Stimulated activated effector memory CD8-positive, alpha-beta T cell treated with anti-CD3 and anti-CD28 coated beads, Interleukin-12 subunit alpha, Interleukin-12 subunit beta, amount 100 ng/mL, for 72 hours (primary cell): ENCODE measurements at regions not wholly inside any gene's neighbourhood (a gene's known extent, or its start where the extent isn't known, plus 50 kb on each side); places are given as distances from the start of the nearest gene placed in this dataset.
"Not testable (repeated sequence)": the region's sequence is repeated elsewhere in the genome, so short reads cannot be mapped to it uniquely, and the experiment has no call there.

Source experiments
- ATAC-seq: fragments of 150-1000 bp; cut with Tn5 transposase; 2 replicates; pipeline ENCODE4 v1.10.0; 2021
- DNase-seq, 2 donors: peaks; one replicate each; pipeline ENCODE4 v3.0.0; 2021 to 2022; ENCODE audit warnings: low spot score in 2 of 2
- H3K27ac Mint-ChIP-seq: one replicate; pipeline ENCODE4 v1.8.0; 2022; ENCODE audit warnings: mild to moderate bottlenecking, mixed read lengths
- H3K36me3 Mint-ChIP-seq: one replicate; pipeline ENCODE4 v1.8.0; 2022; ENCODE audit warnings: mild to moderate bottlenecking, mixed read lengths
- H3K4me1 Mint-ChIP-seq: one replicate; pipeline ENCODE4 v1.8.0; 2022; ENCODE audit warnings: mixed read lengths
- H3K4me3 Mint-ChIP-seq: one replicate; pipeline ENCODE4 v1.8.0; 2022; ENCODE audit warnings: mild to moderate bottlenecking, mixed read lengths
- H3K9me3 Mint-ChIP-seq: one replicate; pipeline ENCODE4 v1.8.0; 2022; ENCODE audit warnings: mixed read lengths

DNA sequence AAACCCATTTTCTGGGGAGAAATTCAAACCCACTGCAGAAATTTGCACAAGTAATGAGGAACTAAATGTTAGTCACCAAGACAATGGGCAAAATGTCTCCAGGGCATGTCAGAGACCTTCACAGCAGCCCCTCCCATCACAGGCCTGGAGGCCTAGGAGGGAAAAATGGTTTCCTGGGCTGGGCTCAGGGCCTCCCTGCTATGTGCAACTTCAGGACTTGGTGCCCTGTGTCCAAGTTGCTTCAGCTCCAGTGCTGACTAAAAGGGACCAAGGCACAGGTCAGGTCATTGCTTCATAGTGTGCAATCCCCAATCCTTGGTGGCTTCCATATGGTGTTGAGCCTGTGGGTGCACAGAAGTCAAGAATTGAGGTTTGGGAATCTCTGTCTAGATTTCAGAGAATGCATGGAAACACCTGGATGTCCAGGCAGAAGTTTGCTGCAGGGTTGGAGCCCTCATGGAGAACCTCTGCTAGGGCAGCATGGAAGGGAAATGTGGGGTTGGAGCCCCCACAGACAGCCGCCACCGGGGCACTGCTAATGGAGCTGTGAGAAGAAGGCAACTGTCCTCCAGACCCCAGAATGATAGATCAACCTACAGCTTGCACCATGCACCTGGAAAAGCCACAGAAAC, 358.2 kb upstream of the C1orf174 start:
- not testable (repeated sequence) for DNase-seq, ATAC-seq, H3K36me3 Mint-ChIP-seq, H3K27ac Mint-ChIP-seq, H3K4me1 Mint-ChIP-seq, H3K4me3 Mint-ChIP-seq, H3K9me3 Mint-ChIP-seq

DNA sequence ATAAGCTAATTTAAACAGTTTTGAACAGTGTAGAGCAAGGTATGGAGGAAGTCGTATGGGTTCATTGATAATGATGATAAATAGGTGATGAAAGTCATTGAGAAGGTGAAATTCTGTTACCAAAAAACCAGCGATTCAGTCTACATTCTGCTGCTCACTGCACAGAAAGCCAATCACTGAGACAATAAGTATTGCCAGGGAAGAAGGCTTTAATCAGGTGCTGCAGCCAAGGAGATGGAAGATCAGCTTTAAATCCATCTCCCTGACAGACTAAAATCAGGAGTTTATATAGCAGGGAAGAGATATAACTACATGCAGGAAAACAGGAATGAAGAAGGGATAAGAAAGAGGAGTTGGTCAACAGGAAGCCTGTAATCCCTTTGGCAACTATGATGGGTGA, 361.3 kb upstream of the C1orf174 start:
- Mint-ChIP-seq H3K4me3 (no peak overlapping the region), H3K9me3 (peaks cover 9% of the 10 kb centered on the region), H3K4me1 (no peaks in the 10 kb centered on the region), H3K36me3 (no peaks in the 10 kb centered on the region), H3K27ac (no peak overlapping the region)
- DNase-seq: no peak
- ATAC-seq: no peak

DNA sequence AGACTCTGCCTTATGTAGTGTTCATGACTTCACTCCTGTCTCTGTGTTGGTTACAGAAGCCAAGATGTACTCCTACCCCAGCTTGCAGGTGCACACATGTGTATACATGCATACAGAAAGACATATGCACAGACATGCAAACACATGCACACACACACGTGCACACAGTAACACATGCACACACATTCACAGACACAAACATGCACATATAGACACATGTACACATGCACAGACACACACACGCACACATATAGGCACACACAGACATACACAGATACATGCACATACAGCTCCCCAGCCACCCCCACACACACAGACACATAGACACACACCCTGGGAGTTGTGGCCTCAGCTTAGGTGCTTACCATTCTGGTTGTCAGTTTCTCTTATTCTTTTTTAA, 362.6 kb upstream of the C1orf174 start:
- Mint-ChIP-seq H3K4me3 (no peak overlapping the region), H3K36me3 (no peaks in the 10 kb centered on the region), H3K4me1 (no peaks in the 10 kb centered on the region), H3K9me3 (peaks cover 7% of the 10 kb centered on the region), H3K27ac (no peak overlapping the region)
- DNase-seq (no peak), ATAC-seq (no peak)

DNA sequence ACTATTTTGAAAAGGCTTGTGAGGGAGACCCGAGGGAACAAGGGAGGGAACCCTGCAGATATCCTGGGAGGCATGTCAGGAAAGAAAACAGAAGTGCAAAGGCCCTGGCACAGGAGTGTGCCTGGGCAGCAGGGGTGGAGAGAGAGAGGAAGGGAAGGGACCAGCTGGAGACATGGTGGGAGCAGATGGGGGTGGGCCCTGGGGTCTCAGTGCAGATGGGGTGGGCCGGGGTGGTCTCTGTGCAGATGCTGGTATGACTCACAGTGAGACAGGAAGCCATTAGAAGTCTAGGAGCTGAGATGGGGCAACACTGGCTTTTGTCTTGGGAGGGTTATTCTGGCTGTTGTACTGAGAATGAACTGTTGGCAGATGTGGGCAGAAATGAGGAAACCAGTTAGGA, 363.6 kb upstream of the C1orf174 start:
- no peak overlapping the region for H3K27ac Mint-ChIP-seq
- no peak for ATAC-seq

DNA sequence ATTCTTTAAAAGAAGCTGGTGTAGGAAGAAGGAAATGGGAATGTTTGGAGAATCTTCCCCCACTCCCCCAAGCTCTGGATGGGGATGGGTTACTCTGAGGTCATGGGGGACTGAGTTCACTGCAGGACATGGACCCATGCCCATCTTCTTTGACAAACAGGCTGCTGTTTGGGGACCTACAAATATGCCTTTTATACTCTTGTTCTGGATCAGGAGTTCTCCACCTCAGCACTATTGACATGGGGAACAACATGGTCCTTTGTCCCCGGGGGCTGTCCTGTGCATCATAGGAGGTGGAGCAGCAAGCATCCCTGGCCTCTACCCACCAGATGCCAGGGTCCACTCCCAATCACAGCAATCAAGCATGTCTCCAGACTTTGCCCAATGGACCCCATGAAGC, 365.8 kb upstream of the C1orf174 start:
- no peak for ATAC-seq

More for the DNA sequence above, 363.6 kb upstream of the C1orf174 start:
- Mint-ChIP-seq H3K36me3 (no peaks in the 10 kb centered on the region), H3K4me3 (no peak overlapping the region), H3K4me1 (no peaks in the 10 kb centered on the region), H3K9me3 (peaks cover 3% of the 10 kb centered on the region)
- no peak for DNase-seq

DNA sequence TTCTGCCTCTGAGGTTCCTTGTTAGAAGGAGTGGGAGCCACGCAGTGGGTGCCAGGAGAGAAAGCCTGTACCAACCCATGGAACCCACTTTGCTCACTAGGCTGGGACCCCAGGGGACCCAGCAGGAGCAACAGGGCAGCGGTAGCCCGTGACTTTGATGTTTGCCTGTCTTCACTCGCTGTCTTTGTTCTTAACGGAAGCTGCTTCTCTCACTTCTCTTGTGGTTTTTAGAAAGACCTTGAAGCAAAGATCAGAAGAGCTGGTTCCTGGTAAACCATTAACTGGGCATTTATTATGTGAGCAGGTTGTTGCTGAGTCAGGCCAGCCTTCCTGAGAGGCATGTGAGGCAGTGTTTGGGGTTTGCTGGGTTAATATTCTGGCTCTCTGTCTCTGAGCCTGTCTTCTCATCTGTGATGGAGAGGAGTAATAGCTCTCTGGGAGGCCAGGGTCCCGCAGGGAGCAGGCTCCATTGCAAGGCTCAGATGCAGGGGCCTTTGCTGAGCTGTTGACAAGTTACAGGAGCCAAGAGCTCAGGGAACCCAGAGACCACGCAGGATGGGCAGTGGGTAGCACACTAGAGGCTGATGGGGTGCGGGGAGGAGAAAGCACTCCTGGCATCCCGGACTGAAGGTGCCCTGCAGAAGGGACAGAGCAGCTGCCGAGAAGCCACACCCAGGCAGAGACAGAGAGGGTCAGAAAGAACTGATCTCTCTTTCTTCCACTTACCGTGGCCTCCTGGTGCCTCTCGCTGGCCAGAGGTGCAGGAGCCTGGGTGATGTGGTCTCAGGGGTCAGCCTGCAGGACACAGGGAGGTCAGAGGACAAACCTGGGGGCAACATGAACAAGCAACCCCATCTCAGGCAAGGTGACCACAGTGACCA, 367.5 kb upstream of the C1orf174 start:
- H3K27ac Mint-ChIP-seq: no peak overlapping the region
- DNase-seq (no peak), ATAC-seq (no peak)
- H3K36me3 Mint-ChIP-seq: no peaks in the 10 kb centered on the region
- H3K4me1 Mint-ChIP-seq: no peaks in the 10 kb centered on the region
- no peaks in the 10 kb centered on the region for H3K9me3 Mint-ChIP-seq
- no peak overlapping the region for H3K4me3 Mint-ChIP-seq

More for the DNA sequence above, 365.8 kb upstream of the C1orf174 start:
- DNase-seq: no peak
- Mint-ChIP-seq H3K4me3 (no peak overlapping the region), H3K4me1 (no peaks in the 10 kb centered on the region), H3K27ac (no peak overlapping the region), H3K36me3 (no peaks in the 10 kb centered on the region), H3K9me3 (no peaks in the 10 kb centered on the region)

DNA sequence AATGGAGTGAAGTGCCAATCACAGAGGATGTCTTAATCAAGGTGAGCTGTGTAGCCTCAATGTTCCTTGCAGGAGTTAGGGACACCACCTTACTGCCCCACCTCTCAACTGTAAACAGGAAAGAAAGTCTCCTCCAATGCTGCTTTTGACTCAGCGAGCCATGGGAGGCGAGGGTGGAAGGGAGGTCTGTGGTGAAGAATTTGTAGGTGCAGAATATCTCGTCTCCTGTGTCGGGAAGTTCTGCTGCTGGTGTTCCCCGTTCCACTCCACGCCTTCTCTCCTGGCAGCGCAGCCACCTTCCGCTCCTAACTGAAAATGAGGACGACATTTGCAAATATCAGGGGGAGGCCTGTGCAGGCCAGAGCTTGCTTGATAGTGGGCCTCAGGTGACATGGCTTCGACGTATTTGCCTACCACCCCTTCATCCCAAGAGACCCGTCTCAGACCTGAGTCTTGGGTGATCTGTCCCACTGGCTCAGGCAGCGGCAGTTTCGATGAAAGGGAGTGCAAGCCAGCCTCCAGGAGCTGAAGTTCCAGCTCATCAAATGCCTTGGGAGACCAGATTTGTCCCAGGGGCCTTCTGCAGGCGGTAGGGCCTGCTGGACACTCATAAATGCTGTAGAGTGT, 368.3 kb upstream of the C1orf174 start:
- no peak for DNase-seq
- Mint-ChIP-seq H3K4me1 (no peaks in the 10 kb centered on the region), H3K36me3 (no peaks in the 10 kb centered on the region), H3K9me3 (no peaks in the 10 kb centered on the region), H3K27ac (no peak overlapping the region), H3K4me3 (no peak overlapping the region)
- no peak for ATAC-seq

DNA sequence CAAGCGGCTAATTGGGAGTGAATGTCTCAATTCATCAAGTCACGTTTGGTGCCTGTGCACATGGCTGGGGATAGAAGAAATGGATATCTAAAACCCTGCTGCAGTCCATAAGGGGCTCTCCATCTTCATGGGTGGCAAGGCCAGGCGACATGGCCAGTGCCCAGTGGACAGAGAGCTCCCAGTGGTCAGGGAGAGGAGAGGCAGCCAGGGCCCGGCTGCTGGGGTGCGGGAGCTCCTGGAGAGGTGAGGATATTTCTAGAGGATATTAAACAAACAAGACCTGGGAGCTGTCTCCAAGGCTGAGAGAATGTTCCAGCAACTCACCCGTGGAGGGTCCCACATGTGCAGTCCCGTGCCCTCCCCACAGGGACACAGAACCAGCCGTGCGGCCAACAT, 368.8 kb upstream of the C1orf174 start:
- Mint-ChIP-seq H3K4me1 (no peaks in the 10 kb centered on the region), H3K4me3 (no peak overlapping the region), H3K36me3 (no peaks in the 10 kb centered on the region), H3K9me3 (no peaks in the 10 kb centered on the region), H3K27ac (no peak overlapping the region)
- no peak for ATAC-seq
- no peak for DNase-seq

DNA sequence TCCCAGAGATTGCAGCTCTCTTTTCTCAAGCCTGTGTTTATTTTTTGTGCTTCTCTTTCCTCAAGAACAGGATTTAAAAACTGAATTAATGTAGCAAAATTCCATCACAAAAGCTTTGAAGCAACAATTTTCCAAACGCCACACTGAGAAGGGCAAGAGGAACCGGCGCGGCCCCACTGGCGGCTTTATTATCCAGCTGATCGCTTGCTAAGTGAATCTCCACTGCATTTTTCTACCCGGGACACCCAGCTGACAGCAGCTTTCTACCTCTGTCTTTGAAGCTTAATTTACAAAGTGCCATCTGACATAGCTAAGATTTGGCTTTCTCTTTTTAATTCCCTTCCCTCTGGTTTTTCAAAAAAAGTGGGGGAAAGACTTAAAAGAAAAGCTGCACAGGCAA, 369.3 kb upstream of the C1orf174 start:
- ATAC-seq: no peak
- Mint-ChIP-seq H3K27ac (no peak overlapping the region), H3K4me3 (no peak overlapping the region), H3K36me3 (no peaks in the 10 kb centered on the region), H3K9me3 (no peaks in the 10 kb centered on the region), H3K4me1 (no peaks in the 10 kb centered on the region)
- no peak for DNase-seq

DNA sequence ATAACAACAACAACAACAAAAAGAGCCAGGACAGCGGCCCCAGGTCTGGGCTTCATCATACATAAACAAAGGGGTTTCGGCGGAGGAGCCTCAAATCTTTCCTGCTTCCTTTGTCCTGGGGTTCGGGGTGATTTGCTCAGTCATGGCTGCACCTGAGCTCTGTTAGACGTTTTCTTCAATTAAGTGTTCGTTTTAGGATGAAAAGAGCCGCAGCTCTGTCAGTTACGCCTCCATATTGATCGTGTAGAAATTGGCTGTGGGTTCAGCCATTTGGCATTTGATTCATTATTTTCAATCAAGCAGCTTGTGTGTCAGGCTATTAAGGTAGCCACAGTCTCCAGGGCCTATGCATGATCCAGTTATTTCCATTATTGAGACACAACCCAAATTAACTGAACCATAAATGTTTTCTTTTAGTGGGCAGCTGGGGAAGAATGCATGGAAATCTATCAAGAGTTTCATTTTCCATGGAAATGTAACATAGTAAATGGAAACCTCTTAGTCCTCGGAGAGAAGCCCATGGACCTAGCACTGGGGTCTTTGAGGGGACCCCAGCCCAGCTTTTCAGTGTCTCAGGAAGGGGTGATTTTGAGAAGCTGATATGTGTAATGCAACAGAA, 370.0 kb upstream of the C1orf174 start:
- H3K36me3 Mint-ChIP-seq: no peaks in the 10 kb centered on the region
- no peak overlapping the region for H3K4me3 Mint-ChIP-seq
- no peaks in the 10 kb centered on the region for H3K9me3 Mint-ChIP-seq
- no peaks in the 10 kb centered on the region for H3K4me1 Mint-ChIP-seq
- no peak for ATAC-seq
- H3K27ac Mint-ChIP-seq: no peak overlapping the region
- no peak for DNase-seq

DNA sequence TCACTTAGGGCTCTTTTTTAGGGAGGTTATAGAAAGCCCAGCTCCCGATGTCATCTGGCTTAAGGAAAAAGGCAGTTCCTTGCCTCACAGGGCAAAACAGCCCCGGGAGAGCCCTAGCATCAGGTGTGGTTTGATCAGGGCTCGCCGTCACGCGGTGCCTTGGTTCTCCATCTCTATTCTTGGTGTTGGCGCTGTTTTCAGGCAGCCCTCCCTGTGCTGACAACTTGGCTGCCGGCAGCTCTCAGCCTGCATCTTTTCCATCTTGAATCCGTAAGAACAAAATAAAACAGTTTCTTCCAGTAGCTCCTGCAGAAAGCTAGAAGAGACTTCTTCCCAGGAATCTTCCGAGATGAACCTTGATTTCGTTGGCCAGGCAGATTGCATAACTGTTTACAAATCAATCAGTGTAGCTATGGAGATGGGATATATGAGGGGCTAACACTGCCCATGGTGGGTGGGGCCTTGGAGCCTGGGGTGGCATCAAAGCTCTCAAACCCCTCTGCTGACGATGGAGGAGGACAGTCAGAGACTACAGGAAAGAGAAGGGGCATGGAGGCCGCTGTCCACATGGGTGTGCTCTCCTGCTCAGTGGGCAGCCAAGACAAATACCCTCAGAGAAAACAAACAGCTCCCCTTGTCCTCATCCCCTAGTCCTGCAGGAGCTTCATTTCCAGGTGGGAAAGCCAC, 370.7 kb upstream of the C1orf174 start:
- DNase-seq: no peak
- no peak overlapping the region for H3K27ac Mint-ChIP-seq
- H3K36me3 Mint-ChIP-seq: no peaks in the 10 kb centered on the region
- no peak overlapping the region for H3K4me3 Mint-ChIP-seq
- ATAC-seq: no peak
- no peaks in the 10 kb centered on the region for H3K4me1 Mint-ChIP-seq
- no peaks in the 10 kb centered on the region for H3K9me3 Mint-ChIP-seq

DNA sequence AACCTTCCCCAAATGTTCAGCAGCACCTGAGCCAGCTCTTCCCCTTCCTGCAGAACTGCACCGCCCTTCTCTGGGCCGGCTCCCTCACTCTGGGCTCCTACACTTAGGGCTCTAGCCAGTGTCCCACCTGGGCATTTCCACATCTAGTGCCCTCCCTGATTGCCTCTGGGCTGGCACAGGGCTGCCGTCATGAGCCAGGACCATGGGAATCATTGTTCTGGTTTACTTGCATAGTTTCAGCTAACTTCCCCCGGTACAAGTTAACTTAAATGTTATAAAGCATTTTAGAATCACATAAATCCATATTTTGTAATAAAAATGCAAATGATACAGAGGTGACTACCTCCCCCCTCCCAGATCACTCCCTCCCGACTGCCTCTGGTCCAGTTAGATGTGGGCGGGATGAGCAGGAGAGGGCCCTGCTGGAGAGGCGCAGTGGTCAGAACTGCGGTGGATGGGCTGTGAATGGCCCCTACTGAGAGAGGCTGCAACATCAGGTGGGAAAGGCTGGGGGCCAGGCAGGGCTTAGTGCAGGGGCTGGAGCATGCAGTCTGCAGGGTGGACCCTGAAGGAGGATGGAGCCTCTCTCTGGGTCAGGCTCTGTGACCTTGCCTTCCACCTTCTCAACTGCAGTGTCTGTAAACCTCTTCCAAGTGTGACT, 371.4 kb upstream of the C1orf174 start:
- H3K27ac Mint-ChIP-seq: no peak overlapping the region
- DNase-seq: no peak
- H3K9me3 Mint-ChIP-seq: no peaks in the 10 kb centered on the region
- no peaks in the 10 kb centered on the region for H3K4me1 Mint-ChIP-seq
- no peaks in the 10 kb centered on the region for H3K36me3 Mint-ChIP-seq
- no peak for ATAC-seq
- no peak overlapping the region for H3K4me3 Mint-ChIP-seq

DNA sequence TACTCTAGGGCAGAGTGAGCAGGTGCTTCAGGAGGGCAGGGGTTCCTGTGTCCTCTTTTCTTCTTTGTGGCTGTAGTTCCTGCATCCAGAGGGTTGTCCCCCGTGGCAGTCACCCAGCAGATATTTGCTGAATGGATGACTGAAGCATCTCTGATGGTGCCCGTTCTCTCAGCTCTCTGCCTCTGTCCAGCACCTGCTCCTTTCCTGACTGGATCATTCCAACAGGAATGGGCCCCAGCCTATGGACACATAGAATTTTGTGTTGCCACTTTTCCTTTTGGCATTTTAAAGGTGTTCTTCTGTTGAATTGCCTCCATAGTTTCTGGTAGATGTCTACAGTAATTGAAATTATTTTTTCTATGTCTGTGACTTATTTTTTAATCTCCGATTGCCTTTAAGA, 372.5 kb upstream of the C1orf174 start:
- Mint-ChIP-seq H3K4me3 (no peak overlapping the region), H3K9me3 (no peaks in the 10 kb centered on the region), H3K4me1 (no peaks in the 10 kb centered on the region), H3K36me3 (no peaks in the 10 kb centered on the region), H3K27ac (no peak overlapping the region)
- DNase-seq: no peak
- no peak for ATAC-seq

DNA sequence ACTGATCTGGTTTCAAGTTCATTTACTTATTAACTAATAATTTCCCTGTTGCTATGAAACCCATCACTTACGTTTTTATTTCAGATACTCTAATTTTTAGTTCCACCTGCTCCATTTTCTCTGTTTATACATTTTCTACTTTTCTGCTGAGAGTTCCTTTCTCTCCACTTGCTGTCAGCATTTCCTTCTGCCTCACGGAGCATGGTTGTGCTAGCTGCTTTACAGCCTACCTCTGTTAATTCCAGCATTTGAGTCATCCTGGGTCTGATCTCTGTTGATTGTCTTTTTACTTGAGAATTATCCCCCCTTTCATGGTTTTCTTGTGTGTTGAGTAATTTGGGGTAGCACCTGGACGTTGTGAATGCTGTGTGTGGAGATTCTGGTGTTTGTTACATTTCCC, 373.2 kb upstream of the C1orf174 start:
- Mint-ChIP-seq H3K36me3 (no peaks in the 10 kb centered on the region), H3K27ac (no peak overlapping the region), H3K4me1 (no peaks in the 10 kb centered on the region), H3K9me3 (no peaks in the 10 kb centered on the region), H3K4me3 (no peak overlapping the region)
- DNase-seq (no peak), ATAC-seq (no peak)

DNA sequence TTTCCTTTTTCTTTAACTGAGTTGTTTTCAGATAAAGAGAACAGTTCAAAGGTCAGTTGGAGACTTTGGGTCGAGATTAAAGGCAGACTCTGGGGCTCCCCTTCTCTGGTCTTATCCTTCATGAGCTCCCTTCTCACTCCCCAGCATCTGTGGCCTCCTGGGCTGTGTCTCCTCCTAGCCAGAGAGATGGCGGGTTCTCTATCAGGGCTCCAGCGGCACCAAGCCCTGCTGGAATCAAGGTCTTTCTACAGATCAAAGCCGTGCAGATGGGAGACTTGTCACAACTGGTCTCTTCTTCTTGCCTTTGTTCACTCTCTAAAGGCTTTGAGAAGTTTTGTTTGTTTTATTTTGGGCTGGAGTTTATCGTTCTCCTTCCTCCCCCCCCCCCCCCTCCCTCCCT, 373.7 kb upstream of the C1orf174 start:
- no peak for DNase-seq
- H3K4me3 Mint-ChIP-seq: no peak overlapping the region
- ATAC-seq: no peak
- H3K4me1 Mint-ChIP-seq: no peaks in the 10 kb centered on the region
- no peaks in the 10 kb centered on the region for H3K36me3 Mint-ChIP-seq
- H3K27ac Mint-ChIP-seq: no peak overlapping the region
- H3K9me3 Mint-ChIP-seq: no peaks in the 10 kb centered on the region
